ENCODE measurements at regions not wholly inside any gene's neighbourhood (a gene's known extent, or its start where the extent isn't known, plus 50 kb on each side); places are given as distances from the start of the nearest gene placed in this dataset.

- TF ChIP-seq SKIL (IDR thresholded peaks at IDR 0.05; ENCODE audit: low read depth, poor library complexity, severe bottlenecking) (no peak), MTA2 (IDR thresholded peaks at IDR 0.05; ENCODE audit: low read depth) (no peak), NR2C1 (IDR thresholded peaks at IDR 0.05) (no peak), NKRF (conservative IDR thresholded peaks at IDR 0.05) (no peak), PAX8 (IDR thresholded peaks at IDR 0.05) (no peak), PBX3 (IDR thresholded peaks at IDR 0.05; ENCODE audit: insufficient replicate concordance, low read depth, low read length) (no peak)
These were observed 457.0 kb upstream of the MYT1L start (continued) for GRCh38 chr2:2788076-2788475.

GRCh38 chr2:2787301-2787907, 456.3 kb upstream of the MYT1L start:
- no peak for FAIRE-seq
- no peak overlapping the region for H2AFZ ChIP-seq (ENCODE audit: control insufficient read depth, low read depth, low read length)
- ChIA-PET POLR2A (no interaction called here), RAD21 (ENCODE audit: unreplicated experiment) (no interaction called here), SMC1A (ENCODE audit: uncharacterized antibody, unreplicated experiment) (no interaction called here), CTCF (no interaction called here)
- no peaks in the 10 kb centered on the region for H3K79me2 ChIP-seq (ENCODE audit: control insufficient read depth, insufficient read depth, low read length)
- in situ Hi-C loops (cut with MboI) (no loop called here), intact Hi-C loops (cut with micrococcal nuclease; ENCODE audit: unreplicated experiment) (no loop called here)
- BruUV-seq (replicated peaks): no TSS peak
- H3K4me2 ChIP-seq (ENCODE audit: control insufficient read depth, insufficient read depth): no peak overlapping the region
- H3K9me3 ChIP-seq (replicated peaks; ENCODE audit: control insufficient read depth, insufficient read depth, low read length): no peaks in the 10 kb centered on the region
- ATAC-seq: no peak
- no peak for DNase-seq (ENCODE audit: low read depth, low spot score)
- no peaks in the 10 kb centered on the region for H3K27me3 ChIP-seq (replicated peaks in 1 of 2; ENCODE audit: control insufficient read depth in 2 of 2, insufficient read depth in 2 of 2, low read length in 1 of 2)
- H3K4me3 ChIP-seq: no peak overlapping the region
- no peak overlapping the region for H3K9ac ChIP-seq (ENCODE audit: control insufficient read depth, insufficient read depth, low read length)
- no peaks in the 10 kb centered on the region for H3K4me1 ChIP-seq (ENCODE audit: control insufficient read depth, insufficient read depth, low read length)
- no peak overlapping the region for H3K27ac ChIP-seq (ENCODE audit: control insufficient read depth, insufficient read depth)
- H3K36me3 ChIP-seq (ENCODE audit: control insufficient read depth in 2 of 2, insufficient read depth in 2 of 2, low read length in 1 of 2): no peaks in the 10 kb centered on the region
- TF ChIP-seq NR2F1 (conservative IDR thresholded peaks at IDR 0.05) (no peak), MTA2 (IDR thresholded peaks at IDR 0.05; ENCODE audit: low read depth) (no peak), IRF3 (IDR thresholded peaks at IDR 0.05) (no peak), MTA3 (IDR thresholded peaks at IDR 0.05; ENCODE audit: borderline replicate concordance, low read length) (no peak), FOS (IDR thresholded peaks at IDR 0.05; ENCODE audit: borderline replicate concordance, extremely low read depth, insufficient read length) (no peak)
- no peaks in the 10 kb centered on the region for H4K20me1 ChIP-seq (ENCODE audit: control insufficient read depth, insufficient read depth)
- 50% methylated on average over 19 of the region's 19 CpGs for WGBS (ENCODE audit: insufficient coverage, insufficient replicate concordance, low lambda C conversion rate, missing lambda C conversion rate)

Data from GM12878 (cell line).